GM12878 (cell line): ENCODE measurements at regions not wholly inside any gene's neighbourhood (a gene's known extent, or its start where the extent isn't known, plus 50 kb on each side); places are given as distances from the start of the nearest gene placed in this dataset.

ENCODE experiments used
- ATAC-seq: fragments of 200-7000 bp; cut with Tn5 transposase; 3 replicates; pipeline ENCODE4 v1.9.1; 2020; ENCODE audit warnings: mild to moderate bottlenecking, moderate library complexity
- BruUV-seq: library from RNA; stranded (reverse); fragments of 400-500 nt; replicated peaks from 2 replicates; lab custom pipeline; 2021; lab: Mats Ljungman, UMichigan
- CTCF ChIA-PET: fragments of 300-600 bp; sonication (Branson Sonifier 250); formaldehyde crosslinking; extraction: SDS; loops from one replicate; lab custom pipeline; 2021; ENCODE audit warnings: inconsistent platforms; lab: Yijun Ruan, JAX
- POLR2A ChIA-PET: fragments of 350-600 bp; formaldehyde crosslinking; extraction: SDS; loops from one replicate; lab custom pipeline; 2021; ENCODE audit warnings: inconsistent platforms; lab: Charles Lee
- RAD21 ChIA-PET: fragments of 300-600 bp; sonication (Branson Sonifier 250); formaldehyde crosslinking; loops from one replicate; lab custom pipeline; 2023; ENCODE audit warnings: antibody characterized with exemption; ENCODE audit not compliant: unreplicated experiment; lab: Charles Lee
- SMC1A ChIA-PET: fragments of 300-600 bp; sonication (Branson Sonifier 250); formaldehyde crosslinking; loops from one replicate; lab custom pipeline; 2023; ENCODE audit not compliant: unreplicated experiment, uncharacterized antibody; lab: Charles Lee
- DNase-seq: peaks from one replicate; pipeline ENCODE4 v3.0.0-alpha.2; 2011; ENCODE audit warnings: low read depth, low spot score
- FAIRE-seq: peaks from 3 replicates; lab custom pipeline; 2011; peaks lifted over from hg19 to GRCh38; lab: Jason Lieb, UNC
- H2AFZ ChIP-seq: 2 replicates; pipeline ENCODE4 v1.6.0; 2011; ENCODE audit warnings: low read depth, low read length, control low read depth; ENCODE audit not compliant: control insufficient read depth
- H3K27ac ChIP-seq: 2 replicates; pipeline ENCODE4 v1.5.1; 2011; ENCODE audit warnings: control low read depth; ENCODE audit not compliant: control insufficient read depth, insufficient read depth
- H3K27me3 ChIP-seq, 2 experiments: replicated peaks in 1 of 2; 2 replicates each; pipeline versions ENCODE4 v1.6.0 to v1.6.1; 2011; ENCODE audit warnings: low read length in 1 of 2; ENCODE audit not compliant: control insufficient read depth in 2 of 2, insufficient read depth in 2 of 2
- H3K36me3 ChIP-seq, 2 experiments: 2 replicates each; pipeline ENCODE4 v1.5.1; 2011; ENCODE audit warnings: low read length in 1 of 2; ENCODE audit not compliant: control insufficient read depth in 2 of 2, insufficient read depth in 2 of 2
- H3K4me1 ChIP-seq: 2 replicates; pipeline ENCODE4 v1.6.1; 2011; ENCODE audit warnings: mild to moderate bottlenecking, low read length, moderate library complexity, mixed read lengths; ENCODE audit not compliant: control insufficient read depth, insufficient read depth
- H3K4me2 ChIP-seq: 2 replicates; pipeline ENCODE4 v1.6.0; 2011; ENCODE audit warnings: control low read depth; ENCODE audit not compliant: control insufficient read depth, insufficient read depth
- H3K4me3 ChIP-seq: fragments of 200-600 bp; sonication (generic); 2 replicates; pipeline ENCODE4 v1.5.1; 2016
- H3K79me2 ChIP-seq: 2 replicates; pipeline ENCODE4 v1.6.0; 2011; ENCODE audit warnings: low read length; ENCODE audit not compliant: control insufficient read depth, insufficient read depth
- H3K9ac ChIP-seq: 2 replicates; pipeline ENCODE4 v1.8.0; 2011; ENCODE audit warnings: low read length, control low read depth, mixed read lengths; ENCODE audit not compliant: control insufficient read depth, insufficient read depth
- H3K9me3 ChIP-seq: replicated peaks from 3 replicates; pipeline ENCODE4 v1.5.1; 2011; ENCODE audit warnings: mild to moderate bottlenecking, low read length; ENCODE audit not compliant: control insufficient read depth, insufficient read depth
- H4K20me1 ChIP-seq: 2 replicates; pipeline ENCODE4 v1.6.0; 2011; ENCODE audit not compliant: control insufficient read depth, insufficient read depth
- ATF7 ChIP-seq: fragments of 450-650 bp; IDR thresholded peaks from 2 replicates; pipeline ENCODE4 v1.6.1; 2016; ENCODE audit warnings: low read depth, mild to moderate bottlenecking
- BACH1 ChIP-seq: fragments of 450-650 bp; IDR thresholded peaks from 2 replicates; pipeline ENCODE4 v1.6.1; 2017; ENCODE audit warnings: mild to moderate bottlenecking, borderline replicate concordance
- CBX3 ChIP-seq: fragments of 200-600 bp; sonication (generic); IDR thresholded peaks from 2 replicates; pipeline ENCODE4 v1.6.1; 2016; ENCODE audit warnings: low read depth, borderline replicate concordance
- CHD4 ChIP-seq: fragments of 200-600 bp; sonication (generic); IDR thresholded peaks from 2 replicates; pipeline ENCODE4 v1.6.1; 2016; ENCODE audit warnings: mild to moderate bottlenecking
- CREB1 ChIP-seq: IDR thresholded peaks from 2 replicates; pipeline ENCODE4 v1.6.1; 2012; ENCODE audit warnings: low read depth, mild to moderate bottlenecking, inconsistent platforms
- EGR1 ChIP-seq, 2 experiments: IDR thresholded peaks; 1 replicate in 1 of 2; 2 replicates in 1 of 2; pipeline ENCODE4 v1.6.1; 2011 to 2012; ENCODE audit warnings: low read depth in 2 of 2, low read length in 2 of 2, borderline replicate concordance in 1 of 2, mild to moderate bottlenecking in 1 of 2, moderate library complexity in 1 of 2
- HCFC1 ChIP-seq: fragments of 150-350 bp; IDR thresholded peaks from 2 replicates; pipeline ENCODE4 v1.6.1; 2014; ENCODE audit warnings: low read length
- IKZF1 ChIP-seq: fragments of 450-650 bp; conservative IDR thresholded peaks from 2 replicates; pipeline ENCODE4 v1.6.1; 2017; ENCODE audit warnings: antibody characterized with exemption, mild to moderate bottlenecking
- MYC ChIP-seq: IDR thresholded peaks from 2 replicates; pipeline ENCODE4 v1.6.1; 2011; ENCODE audit warnings: mild to moderate bottlenecking, low read length, moderate library complexity, inconsistent platforms; ENCODE audit not compliant: insufficient read depth, insufficient replicate concordance, insufficient read length, severe bottlenecking
- NFXL1 ChIP-seq: fragments of 450-650 bp; IDR thresholded peaks from 2 replicates; pipeline ENCODE4 v1.6.1; 2017; ENCODE audit warnings: antibody characterized with exemption, mild to moderate bottlenecking, borderline replicate concordance
- NR2C1 ChIP-seq: fragments of 450-650 bp; IDR thresholded peaks from 2 replicates; pipeline ENCODE4 v1.6.1; 2017; ENCODE audit warnings: antibody characterized with exemption, mild to moderate bottlenecking, moderate library complexity
- POU2F2 ChIP-seq: IDR thresholded peaks from 3 replicates; pipeline ENCODE4 v1.6.1; 2011; ENCODE audit warnings: low read depth, mild to moderate bottlenecking, low read length, borderline replicate concordance
- RFX5 ChIP-seq: IDR thresholded peaks from 2 replicates; pipeline ENCODE4 v1.6.1; 2011; ENCODE audit warnings: low read depth, low read length, improper control_type of control experiment
- SMC3 ChIP-seq: IDR thresholded peaks from 2 replicates; pipeline ENCODE4 v1.6.1; 2011; ENCODE audit warnings: low read length, improper control_type of control experiment, borderline replicate concordance
- SREBF1 ChIP-seq: IDR thresholded peaks from 2 replicates; pipeline ENCODE4 v1.6.1; 2012; ENCODE audit warnings: mild to moderate bottlenecking, low read length
- STAT1 ChIP-seq: fragments of 450-650 bp; conservative IDR thresholded peaks from 2 replicates; pipeline ENCODE4 v1.6.1; 2014; ENCODE audit warnings: antibody characterized with exemption, mild to moderate bottlenecking
- STAT3 ChIP-seq: IDR thresholded peaks from 2 replicates; pipeline ENCODE4 v1.6.1; 2011; ENCODE audit warnings: low read depth, low read length, improper control_type of control experiment
- ZBED1 ChIP-seq: IDR thresholded peaks from 2 replicates; pipeline ENCODE4 v1.6.1; 2016; ENCODE audit warnings: borderline replicate concordance
- ZSCAN29 ChIP-seq: fragments of 450-650 bp; IDR thresholded peaks from 2 replicates; pipeline ENCODE4 v1.6.1; 2017; ENCODE audit warnings: mild to moderate bottlenecking, moderate library complexity
- WGBS: methylation state at CpG from one replicate; pipeline ENCODE4 v1.1.6; 2016; ENCODE audit warnings: low lambda C conversion rate; ENCODE audit not compliant: insufficient replicate concordance, insufficient coverage; ENCODE audit errors: missing lambda C conversion rate; 5-methylcytosine and 5-hydroxymethylcytosine counted together
- in situ Hi-C: fragments of 300-500 bp; cut with MboI; formaldehyde crosslinking; loops from 9 replicates; pipeline ENCODE4 v1.14.3; 2018; ENCODE audit warnings: mixed read lengths
- intact Hi-C: fragments of 100-400 bp; cut with micrococcal nuclease; formaldehyde crosslinking; loops from one replicate; pipeline ENCODE4 v1.14.2; 2022; ENCODE audit not compliant: unreplicated experiment
- TF ChIP-seq, protein P1 (sequence below): IDR thresholded peaks from 2 replicates; pipeline ENCODE4 v1.6.1; 2012; ENCODE audit warnings: low read length, inconsistent platforms
- TF ChIP-seq, protein P2 (sequence below): IDR thresholded peaks from 2 replicates; pipeline ENCODE4 v1.6.1; 2012; ENCODE audit warnings: low read depth, low read length, improper control_type of control experiment
- TF ChIP-seq, protein P3 (sequence below): fragments of 450-650 bp; IDR thresholded peaks from 2 replicates; pipeline ENCODE4 v1.6.1; 2014; ENCODE audit warnings: mild to moderate bottlenecking
- TF ChIP-seq, protein P4 (sequence below): fragments of 450-650 bp; IDR thresholded peaks from 2 replicates; pipeline ENCODE4 v1.6.1; 2017; ENCODE audit warnings: low read depth, mild to moderate bottlenecking, moderate library complexity

DNA sequence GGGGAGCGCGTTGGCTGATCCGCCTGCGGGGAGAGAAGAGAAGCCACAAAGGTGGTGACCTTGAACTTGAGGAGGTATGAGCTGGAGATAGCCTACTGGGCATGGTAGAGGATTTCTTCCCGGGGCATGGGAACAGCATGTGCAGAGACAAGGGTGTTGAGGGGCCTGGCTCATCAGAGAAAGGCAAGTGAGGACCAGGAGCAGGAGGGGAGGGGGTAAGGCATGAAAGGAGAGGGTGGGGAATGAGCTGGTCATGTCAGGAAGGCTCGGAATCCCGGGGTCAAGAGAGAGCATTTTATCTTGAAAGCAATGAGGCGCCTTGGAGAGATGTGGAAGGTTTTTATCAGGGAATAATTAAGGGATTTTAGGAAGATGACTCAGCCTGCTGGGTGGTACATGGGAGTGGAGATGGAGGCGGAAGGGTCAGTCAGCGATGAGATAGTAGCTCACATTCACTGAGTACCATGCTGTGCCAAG is 121.1 kb downstream of the LHX2 start (continued):
- TF ChIP-seq CBX3 (no peak), HCFC1 (no peak), CREB1 (no peak), STAT1 (no peak), CHD4 (no peak), BACH1 (no peak), POU2F2 (no peak), STAT3 (no peak)
- TF ChIP-seq, protein P1, sequence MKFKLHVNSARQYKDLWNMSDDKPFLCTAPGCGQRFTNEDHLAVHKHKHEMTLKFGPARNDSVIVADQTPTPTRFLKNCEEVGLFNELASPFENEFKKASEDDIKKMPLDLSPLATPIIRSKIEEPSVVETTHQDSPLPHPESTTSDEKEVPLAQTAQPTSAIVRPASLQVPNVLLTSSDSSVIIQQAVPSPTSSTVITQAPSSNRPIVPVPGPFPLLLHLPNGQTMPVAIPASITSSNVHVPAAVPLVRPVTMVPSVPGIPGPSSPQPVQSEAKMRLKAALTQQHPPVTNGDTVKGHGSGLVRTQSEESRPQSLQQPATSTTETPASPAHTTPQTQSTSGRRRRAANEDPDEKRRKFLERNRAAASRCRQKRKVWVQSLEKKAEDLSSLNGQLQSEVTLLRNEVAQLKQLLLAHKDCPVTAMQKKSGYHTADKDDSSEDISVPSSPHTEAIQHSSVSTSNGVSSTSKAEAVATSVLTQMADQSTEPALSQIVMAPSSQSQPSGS, result no peak
- TF ChIP-seq, protein P2, sequence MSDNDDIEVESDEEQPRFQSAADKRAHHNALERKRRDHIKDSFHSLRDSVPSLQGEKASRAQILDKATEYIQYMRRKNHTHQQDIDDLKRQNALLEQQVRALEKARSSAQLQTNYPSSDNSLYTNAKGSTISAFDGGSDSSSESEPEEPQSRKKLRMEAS, result no peak

DNA sequence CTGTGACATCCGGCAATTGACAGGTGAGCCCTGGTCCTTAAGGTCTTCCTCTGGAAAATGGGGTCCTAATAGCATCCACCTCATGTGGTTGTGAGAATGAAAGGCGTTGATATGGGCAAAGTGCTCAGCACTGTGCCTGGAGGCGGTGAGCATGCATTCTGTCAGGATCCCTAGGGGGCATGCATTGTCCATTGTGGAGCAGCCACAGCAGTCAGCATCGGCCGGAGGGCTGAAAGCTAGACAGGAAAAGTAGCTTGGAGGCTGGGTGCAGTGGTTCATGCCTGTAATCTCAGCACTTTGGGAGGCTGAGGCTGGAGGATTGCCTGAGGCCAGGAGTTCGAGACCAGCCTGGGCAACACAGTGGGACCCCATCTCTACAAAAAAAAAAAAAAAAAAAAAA is 122.2 kb downstream of the LHX2 start:
- Histone ChIP-seq H3K27ac (no peak overlapping the region), H3K4me1 (peaks cover 21% of the 10 kb centered on the region), H3K27me3 (no peaks in the 10 kb centered on the region), H3K4me3 (no peak overlapping the region), H4K20me1 (no peaks in the 10 kb centered on the region), H2AFZ (no peak overlapping the region), H3K9ac (no peak overlapping the region), H3K79me2 (peaks cover 5% of the 10 kb centered on the region), H3K9me3 (no peaks in the 10 kb centered on the region), H3K36me3 (no peaks in the 10 kb centered on the region), H3K4me2 (no peak overlapping the region)
- ATAC-seq, result peak; percentile 29
- ChIA-PET CTCF (interaction anchor here (0.6 to 3.0 kb wide), 13 partner anchors 11 to 403 kb away, joined by 3 to 15 read pairs (median 3); no protein-coding TSS in a partner anchor), RAD21 (interaction anchor here (0.5 to 3.1 kb wide), 5 partner anchors 63 to 283 kb away, joined by 3 to 18 read pairs (median 4); no protein-coding TSS in a partner anchor), SMC1A (interaction anchor here (0.6 to 1.5 kb wide), 7 partner anchors 63 to 159 kb away, joined by 3 to 5 read pairs (median 3); no protein-coding TSS in a partner anchor), POLR2A (interaction anchor here (0.7 to 0.9 kb wide), 2 partner anchors 124 to 131 kb away, joined by 3 read pairs; partner anchors contain the start of gene NEK6)
- no peak for FAIRE-seq
- in situ Hi-C loops (loop anchor here (25.0 kb wide), 1 partner anchor 154 kb away; no protein-coding TSS in a partner anchor), intact Hi-C loops (no loop called here)
- 97% methylated on average over 5 of the region's 6 CpGs for WGBS
- DNase-seq, result no peak
- BruUV-seq, result no TSS peak
- TF ChIP-seq IKZF1, result 0 out of 2 replicates have a peak, but pooled peaks have one; percentile 19
- TF ChIP-seq NFXL1, result no peak
- no peak for TF ChIP-seq NR2C1
- no peak for TF ChIP-seq MYC
- no peak for TF ChIP-seq ZSCAN29
- no peak for TF ChIP-seq SREBF1
- TF ChIP-seq, protein P3, sequence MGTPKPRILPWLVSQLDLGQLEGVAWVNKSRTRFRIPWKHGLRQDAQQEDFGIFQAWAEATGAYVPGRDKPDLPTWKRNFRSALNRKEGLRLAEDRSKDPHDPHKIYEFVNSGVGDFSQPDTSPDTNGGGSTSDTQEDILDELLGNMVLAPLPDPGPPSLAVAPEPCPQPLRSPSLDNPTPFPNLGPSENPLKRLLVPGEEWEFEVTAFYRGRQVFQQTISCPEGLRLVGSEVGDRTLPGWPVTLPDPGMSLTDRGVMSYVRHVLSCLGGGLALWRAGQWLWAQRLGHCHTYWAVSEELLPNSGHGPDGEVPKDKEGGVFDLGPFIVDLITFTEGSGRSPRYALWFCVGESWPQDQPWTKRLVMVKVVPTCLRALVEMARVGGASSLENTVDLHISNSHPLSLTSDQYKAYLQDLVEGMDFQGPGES, result no peak
- TF ChIP-seq RFX5, result no peak
- peak; percentile 37; the same call in 1 of the 2 replicates for TF ChIP-seq SMC3
- TF ChIP-seq EGR1 (IDR thresholded peaks at IDR 0.05; ENCODE audit: borderline replicate concordance in 1 of 2, low read depth in 2 of 2, low read length in 2 of 2), result no peak
- TF ChIP-seq, protein P4, sequence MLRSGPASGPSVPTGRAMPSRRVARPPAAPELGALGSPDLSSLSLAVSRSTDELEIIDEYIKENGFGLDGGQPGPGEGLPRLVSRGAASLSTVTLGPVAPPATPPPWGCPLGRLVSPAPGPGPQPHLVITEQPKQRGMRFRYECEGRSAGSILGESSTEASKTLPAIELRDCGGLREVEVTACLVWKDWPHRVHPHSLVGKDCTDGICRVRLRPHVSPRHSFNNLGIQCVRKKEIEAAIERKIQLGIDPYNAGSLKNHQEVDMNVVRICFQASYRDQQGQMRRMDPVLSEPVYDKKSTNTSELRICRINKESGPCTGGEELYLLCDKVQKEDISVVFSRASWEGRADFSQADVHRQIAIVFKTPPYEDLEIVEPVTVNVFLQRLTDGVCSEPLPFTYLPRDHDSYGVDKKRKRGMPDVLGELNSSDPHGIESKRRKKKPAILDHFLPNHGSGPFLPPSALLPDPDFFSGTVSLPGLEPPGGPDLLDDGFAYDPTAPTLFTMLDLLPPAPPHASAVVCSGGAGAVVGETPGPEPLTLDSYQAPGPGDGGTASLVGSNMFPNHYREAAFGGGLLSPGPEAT, result no peak
- no peak for TF ChIP-seq ATF7
- no peak for TF ChIP-seq ZBED1
